ENCODE measurements at regions not wholly inside any gene's neighbourhood (a gene's known extent, or its start where the extent isn't known, plus 50 kb on each side); places are given as distances from the start of the nearest gene placed in this dataset.

GRCh38 chr5:166507810-166508425 is 1783.5 kb upstream of the WWC1 start:
- DNase-seq (ENCODE audit: low read depth): no peak

GRCh38 chr5:166509085-166509484 is 1782.4 kb upstream of the WWC1 start:
- no peak for DNase-seq (ENCODE audit: low read depth)

GRCh38 chr5:166517976-166518375 is 1773.5 kb upstream of the WWC1 start:
- DNase-seq (ENCODE audit: low read depth): no peak

GRCh38 chr5:166523206-166523605 is 1768.2 kb upstream of the WWC1 start:
- DNase-seq (ENCODE audit: low read depth): no peak

- no peak for DNase-seq (ENCODE audit: low read depth)
Observed at GRCh38 chr5:166529200-166529599, 1762.2 kb upstream of the WWC1 start.

GRCh38 chr5:166532456-166533220 is 1758.8 kb upstream of the WWC1 start:
- DNase-seq (ENCODE audit: low read depth): no peak

- no peak for DNase-seq (ENCODE audit: low read depth)
Observed at GRCh38 chr5:166535641-166536040, 1755.8 kb upstream of the WWC1 start.

- DNase-seq (ENCODE audit: low read depth): no peak
Observed at GRCh38 chr5:166540156-166540555, 1751.3 kb upstream of the WWC1 start.

GRCh38 chr5:166551384-166551783 is 1740.1 kb upstream of the WWC1 start:
- DNase-seq (ENCODE audit: low read depth): no peak

GRCh38 chr5:166553778-166554177 is 1737.7 kb upstream of the WWC1 start:
- no peak for DNase-seq (ENCODE audit: low read depth)

- DNase-seq (ENCODE audit: low read depth): no peak
Observed at GRCh38 chr5:166561759-166562158, 1729.7 kb upstream of the WWC1 start.

GRCh38 chr5:166562246-166562645 is 1729.2 kb upstream of the WWC1 start:
- no peak for DNase-seq (ENCODE audit: low read depth)

- DNase-seq (ENCODE audit: low read depth): no peak
Observed at GRCh38 chr5:166566725-166567124, 1724.7 kb upstream of the WWC1 start.

- no peak for DNase-seq (ENCODE audit: low read depth)
Observed at GRCh38 chr5:166570865-166571264, 1720.6 kb upstream of the WWC1 start.

GRCh38 chr5:166571668-166572067 is 1719.8 kb upstream of the WWC1 start:
- no peak for DNase-seq (ENCODE audit: low read depth)

- no peak for DNase-seq (ENCODE audit: low read depth)
Observed at GRCh38 chr5:166576323-166576722, 1715.1 kb upstream of the WWC1 start.

- no peak for DNase-seq (ENCODE audit: low read depth)
Observed at GRCh38 chr5:166581826-166582225, 1709.6 kb upstream of the WWC1 start.

GRCh38 chr5:166582416-166582815 is 1709.0 kb upstream of the WWC1 start:
- no peak for DNase-seq (ENCODE audit: low read depth)

GRCh38 chr5:166594567-166594966 is 1696.9 kb upstream of the WWC1 start:
- no peak for DNase-seq (ENCODE audit: low read depth)

GRCh38 chr5:166595274-166595951 is 1696.0 kb upstream of the WWC1 start:
- no peak for DNase-seq (ENCODE audit: low read depth)

GRCh38 chr5:166596043-166596442 is 1695.4 kb upstream of the WWC1 start:
- DNase-seq (ENCODE audit: low read depth): no peak

- DNase-seq (ENCODE audit: low read depth): no peak
Observed at GRCh38 chr5:166602271-166602670, 1689.2 kb upstream of the WWC1 start.

- DNase-seq (ENCODE audit: low read depth): no peak
Observed at GRCh38 chr5:166617507-166617906, 1673.9 kb upstream of the WWC1 start.

All from stimulated activated CD8-positive, alpha-beta memory T cell treated with anti-CD3 and anti-CD28 coated beads, Interleukin-15, amount 100 ng/mL, for 1 hour (primary cell).